OCI-LY3 (cell line): ENCODE measurements at regions not wholly inside any gene's neighbourhood (a gene's known extent, or its start where the extent isn't known, plus 50 kb on each side); places are given as distances from the start of the nearest gene placed in this dataset.

Experiments used
- CTCF ChIP-seq: fragments of 200-600, 300-600 bp; sonication (generic); IDR thresholded peaks from 2 replicates; pipeline ENCODE4 v1.5.1; 2014; ENCODE audit warnings: antibody characterized with exemption, low read length, low read depth
- EZH2phosphoT487 ChIP-seq: fragments of 200-600 bp; shearing (Covaris generic); IDR thresholded peaks from 2 replicates; pipeline ENCODE4 v1.6.1; 2018; ENCODE audit warnings: antibody characterized with exemption, mixed run types, low read depth

GRCh38 chr1:81119319-81119718 lies 681.4 kb upstream of the ADGRL2 start:
- TF ChIP-seq CTCF (no peak), EZH2phosphoT487 (no peak)
